ENCODE measurements at regions not wholly inside any gene's neighbourhood (a gene's known extent, or its start where the extent isn't known, plus 50 kb on each side); places are given as distances from the start of the nearest gene placed in this dataset.
A peak's percentile ranks its signal among the peaks of the same experiment; 100 is the strongest.

DNA sequence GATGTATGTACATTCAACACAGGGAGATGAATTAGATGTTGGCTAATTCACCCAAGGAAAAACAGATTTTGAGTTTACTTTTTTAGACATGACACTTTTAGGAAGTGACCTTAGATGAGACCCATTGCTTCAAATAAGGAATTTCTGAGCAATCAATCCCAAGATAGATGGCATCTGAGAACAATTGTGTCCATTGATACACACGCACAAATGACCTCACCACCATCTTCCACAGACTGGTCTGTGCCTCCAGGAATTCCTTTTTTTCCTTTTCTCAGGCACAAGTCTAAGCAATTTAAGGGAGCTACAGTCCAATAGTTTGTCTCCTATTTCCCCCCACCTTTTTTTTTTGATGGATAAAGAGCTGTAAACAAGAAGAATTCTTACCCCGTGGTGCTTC, 265.3 kb downstream of the TBL1XR1 start:
- DNase-seq = no peak

DNA sequence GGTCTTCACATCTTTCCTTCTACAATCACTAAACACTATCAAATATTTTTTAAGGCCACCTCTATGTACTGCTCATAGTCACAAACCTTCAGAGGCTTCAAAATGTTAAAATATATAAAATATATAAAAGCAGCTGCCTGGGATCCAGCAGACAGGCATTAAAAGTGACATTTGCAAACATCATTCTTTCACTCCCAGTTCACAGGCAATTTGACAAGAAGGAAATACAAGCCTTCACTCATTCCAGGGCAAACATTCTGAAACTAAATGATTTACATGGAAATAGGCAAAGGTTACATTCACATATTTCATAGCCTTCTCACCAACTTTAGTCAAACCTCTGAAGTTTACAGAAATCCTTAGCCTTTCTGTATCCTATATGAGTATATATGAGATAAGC, 266.3 kb downstream of the TBL1XR1 start:
- DNase-seq = no peak

- no peak for DNase-seq
Observed at GRCh38 chr3:176928582-176928931, 268.7 kb downstream of the TBL1XR1 start.

DNA sequence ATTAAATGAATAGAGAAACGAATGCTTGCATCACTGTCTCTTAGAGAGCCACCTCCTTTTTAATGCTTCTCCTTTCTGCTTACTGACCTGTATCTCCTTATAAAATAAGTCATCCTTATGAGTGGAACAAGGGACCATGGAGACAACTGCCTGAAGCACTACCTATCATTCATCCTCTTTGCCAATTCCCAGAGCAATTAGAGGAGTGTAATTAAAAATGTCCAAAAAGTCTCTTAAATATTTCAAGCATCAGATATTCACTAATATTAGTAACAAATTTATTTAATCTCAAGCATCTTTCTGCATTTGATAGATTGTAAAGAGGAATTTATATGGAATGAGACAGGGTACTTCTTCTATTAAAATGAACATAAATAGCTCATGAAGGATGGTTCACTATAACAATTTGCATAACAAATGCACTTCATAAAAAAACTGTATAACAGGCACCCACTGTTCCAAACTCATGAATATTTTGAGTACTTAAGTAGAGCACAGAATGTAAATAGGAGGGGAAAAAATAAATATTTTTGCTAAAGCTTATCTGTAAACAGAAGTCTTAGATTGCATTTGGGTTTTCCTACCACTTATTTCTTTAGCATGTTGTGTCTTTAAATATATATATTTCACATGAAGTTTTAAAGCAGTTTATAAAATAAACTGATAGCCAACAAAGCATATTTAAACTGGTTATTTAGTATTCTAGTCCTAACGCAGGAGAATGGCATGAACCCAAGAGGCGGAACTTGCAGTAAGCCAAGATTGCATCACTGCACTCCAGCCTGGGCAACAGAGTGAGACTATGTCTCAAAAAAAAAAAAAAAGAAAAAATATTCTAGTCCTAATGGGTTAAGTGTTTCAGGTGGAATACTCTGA, 269.3 kb downstream of the TBL1XR1 start:
- no peak for DNase-seq

DNA sequence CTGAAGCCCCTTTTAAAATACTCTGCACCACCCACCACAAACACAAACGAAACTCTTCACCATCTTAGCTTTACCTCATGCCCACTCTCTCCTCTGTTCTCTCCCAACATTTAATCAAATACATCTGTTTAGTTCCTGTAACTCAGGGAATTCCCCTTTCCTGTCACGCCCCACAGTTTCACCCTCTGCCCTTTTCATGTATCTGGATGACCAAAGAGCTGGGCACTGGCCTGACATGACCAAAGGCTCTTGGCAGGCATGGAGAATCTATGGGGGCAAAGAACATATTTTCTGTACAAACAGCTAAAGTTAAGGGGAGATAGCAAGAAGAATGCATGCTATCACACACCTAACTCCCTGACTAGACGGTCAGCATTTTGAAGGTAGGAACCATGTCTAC, 270.0 kb downstream of the TBL1XR1 start:
- no peak for DNase-seq

DNA sequence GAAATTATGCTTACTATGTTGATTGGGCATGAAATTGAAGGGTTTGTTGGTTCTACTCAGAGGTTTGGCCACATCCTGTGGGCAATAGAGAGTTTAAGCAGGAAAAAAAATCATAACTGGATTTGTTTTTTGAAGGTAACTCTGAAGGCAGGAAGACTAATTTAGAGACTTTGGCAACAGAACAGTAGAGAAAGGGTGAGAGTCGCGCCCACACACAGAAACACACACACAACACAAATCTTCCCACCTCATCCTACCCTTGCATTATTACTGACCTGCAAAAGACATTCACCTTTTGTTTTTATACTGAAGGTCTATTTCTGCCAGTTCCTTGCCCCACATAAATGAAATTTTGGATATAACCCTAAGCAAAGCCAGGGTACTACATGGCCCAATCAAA, 270.6 kb downstream of the TBL1XR1 start:
- DNase-seq = no peak

GRCh38 chr3:176926034-176926433, 271.2 kb downstream of the TBL1XR1 start:
- no peak for DNase-seq

DNA sequence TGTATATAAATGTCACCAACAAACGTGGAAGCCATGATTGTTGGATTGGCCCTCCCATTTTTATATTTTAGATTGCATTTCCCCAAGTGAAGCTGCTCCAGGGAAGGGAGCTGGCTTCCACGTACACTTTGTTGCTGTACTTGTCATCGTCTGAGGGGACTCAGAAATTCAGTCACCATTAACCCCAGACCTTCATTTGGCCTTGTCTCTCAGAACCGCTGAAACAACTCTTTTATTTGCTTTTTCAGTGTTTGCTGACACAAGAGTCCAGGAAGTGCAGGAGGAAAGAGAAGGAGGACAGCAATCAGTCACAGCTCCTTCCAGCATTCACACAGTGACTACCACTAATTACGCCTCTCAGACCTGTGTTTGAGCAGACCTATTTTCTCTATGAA, 276.5 kb downstream of the TBL1XR1 start:
- no peak for DNase-seq

DNA sequence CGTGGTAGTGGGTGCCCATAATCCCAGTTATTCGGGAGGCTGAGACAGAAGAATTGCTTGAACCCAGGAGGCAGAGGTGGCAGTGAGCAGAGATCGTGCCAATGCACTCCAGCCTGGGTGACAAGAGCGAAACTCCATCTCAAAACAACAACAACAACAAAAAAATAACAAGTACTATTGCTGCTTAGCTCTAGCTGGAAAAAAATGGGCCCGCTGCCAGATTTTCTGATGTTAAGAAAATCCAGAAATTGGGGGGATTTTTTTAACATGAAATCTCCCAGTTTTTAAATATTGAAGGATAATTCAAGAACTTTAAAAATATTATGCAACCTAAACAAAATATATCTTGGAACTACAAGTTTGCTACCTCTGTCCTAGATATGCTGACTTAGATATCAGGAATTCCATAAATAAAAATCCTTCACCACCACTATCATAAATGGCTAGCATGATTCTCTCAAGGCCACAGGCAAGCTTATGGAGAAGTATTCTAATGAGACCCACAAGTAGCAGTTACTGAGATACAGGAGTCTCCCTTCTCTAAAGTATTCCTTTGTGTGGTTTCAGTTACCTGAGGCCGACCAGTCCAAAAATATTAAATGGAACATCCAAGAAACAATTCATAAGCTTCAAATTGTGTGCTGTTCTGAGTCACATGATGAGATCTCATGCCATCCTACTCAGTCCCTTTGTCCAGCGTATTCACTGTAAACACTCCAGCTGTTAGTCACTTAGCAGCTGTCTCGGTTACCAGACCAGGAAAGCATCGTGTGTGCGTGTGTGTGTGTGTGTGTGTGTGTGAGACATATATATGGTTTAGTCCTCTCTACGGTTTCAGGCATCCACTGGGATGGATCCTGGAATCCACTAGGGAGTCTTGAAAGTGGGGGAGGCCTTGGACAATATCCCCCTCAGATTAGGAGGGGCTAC, 277.2 kb downstream of the TBL1XR1 start:
- no peak for DNase-seq

- no peak for DNase-seq
Observed at GRCh38 chr3:176916777-176917176, 280.5 kb downstream of the TBL1XR1 start.

DNA sequence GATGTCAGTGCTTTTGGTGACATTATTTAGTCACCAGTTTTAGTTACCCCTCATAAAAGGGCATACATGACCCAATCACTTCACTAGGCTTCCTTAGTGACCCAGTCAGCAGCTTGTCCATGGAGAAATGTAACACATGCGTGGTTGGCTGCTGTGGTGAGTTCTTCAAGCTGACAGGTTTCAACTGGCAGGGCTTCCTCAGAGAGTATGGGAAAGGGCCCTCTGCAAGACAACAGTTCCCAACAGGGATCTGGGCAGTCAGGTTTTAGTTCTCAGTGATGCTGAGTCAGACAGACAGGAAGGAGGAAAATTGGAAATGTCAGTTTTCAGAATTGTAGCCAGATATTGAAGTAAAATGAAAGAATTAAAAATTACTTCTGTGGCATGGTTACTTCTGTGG, 282.5 kb downstream of the TBL1XR1 start:
- DNase-seq = no peak

DNA sequence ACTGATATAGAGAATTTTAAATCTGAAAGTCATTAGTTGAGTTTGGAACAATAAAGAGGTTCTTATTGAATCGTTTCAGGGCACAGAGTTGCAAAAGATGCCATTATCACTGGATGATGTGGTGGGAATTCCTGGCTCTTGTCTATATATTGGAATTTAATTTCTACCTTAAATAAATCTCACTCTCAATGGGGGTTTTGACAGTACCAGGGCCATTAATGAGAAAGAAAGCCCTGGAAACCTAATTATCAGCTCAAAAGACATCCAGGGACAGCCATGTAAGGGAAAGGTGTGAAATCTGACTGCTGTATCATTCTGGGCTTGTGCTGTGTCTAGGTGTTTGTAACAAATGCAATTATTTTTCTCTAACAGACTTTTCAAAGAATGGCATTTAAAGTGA, 285.7 kb downstream of the TBL1XR1 start:
- DNase-seq = no peak

DNA sequence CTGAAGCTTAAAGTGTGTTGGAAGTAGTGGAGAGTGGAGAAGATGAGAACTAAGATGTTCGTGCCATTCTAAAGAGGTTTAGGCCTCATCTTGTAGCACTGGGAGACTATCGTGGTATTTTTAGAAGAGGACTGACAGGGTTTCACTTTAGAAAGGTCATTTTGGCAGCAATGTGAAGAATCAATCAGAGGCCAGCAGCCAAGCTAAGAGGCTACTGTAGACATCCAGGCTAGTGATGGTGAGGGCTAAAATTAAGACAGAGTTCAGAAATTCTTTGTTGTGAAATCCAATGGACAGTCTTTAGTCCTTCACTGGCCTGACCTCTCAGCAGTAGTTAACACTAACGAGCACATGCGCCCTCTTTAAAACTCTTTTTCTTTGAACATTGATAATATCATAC, 288.2 kb downstream of the TBL1XR1 start:
- no peak for DNase-seq

DNA sequence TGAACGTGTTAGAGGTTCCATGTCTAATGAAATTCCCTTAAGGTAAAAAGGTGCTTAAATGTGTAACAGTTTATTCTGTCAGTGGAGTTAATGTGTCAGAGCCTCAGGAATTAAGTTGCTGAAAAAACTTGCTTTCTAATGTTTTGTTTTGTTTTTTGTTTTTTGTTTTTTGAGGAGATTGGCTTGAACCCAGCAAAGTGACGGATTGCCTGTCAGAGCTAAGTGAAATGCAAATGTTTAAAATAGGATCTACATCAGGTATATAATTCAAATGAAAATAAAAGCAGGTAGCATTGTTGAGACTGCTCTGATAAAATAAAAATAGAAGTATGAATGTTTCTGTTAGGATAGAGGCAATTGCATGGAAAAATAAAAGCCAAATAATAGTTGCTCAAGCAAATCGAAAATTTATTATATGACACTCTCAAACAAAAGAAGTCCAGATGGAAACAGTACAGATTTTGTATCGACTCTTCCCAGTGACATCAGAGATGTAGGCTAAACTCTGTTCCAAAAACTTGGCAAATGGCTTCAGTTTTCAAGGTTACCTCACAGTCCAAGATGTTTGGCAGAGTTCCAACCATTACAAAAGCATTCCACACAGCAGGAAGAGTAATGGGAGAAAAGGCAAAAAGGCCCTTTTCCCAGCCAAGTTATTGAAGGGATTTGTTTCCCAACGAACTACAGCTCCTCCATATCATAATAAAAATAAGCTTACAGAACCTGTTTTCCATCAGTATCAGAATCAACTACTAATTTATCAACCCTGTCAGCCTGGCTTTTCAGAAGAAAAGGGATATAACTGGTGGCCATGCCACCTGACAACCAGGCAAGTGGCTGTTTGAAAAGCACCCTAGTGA, 291.0 kb downstream of the TBL1XR1 start:
- no peak for DNase-seq

DNA sequence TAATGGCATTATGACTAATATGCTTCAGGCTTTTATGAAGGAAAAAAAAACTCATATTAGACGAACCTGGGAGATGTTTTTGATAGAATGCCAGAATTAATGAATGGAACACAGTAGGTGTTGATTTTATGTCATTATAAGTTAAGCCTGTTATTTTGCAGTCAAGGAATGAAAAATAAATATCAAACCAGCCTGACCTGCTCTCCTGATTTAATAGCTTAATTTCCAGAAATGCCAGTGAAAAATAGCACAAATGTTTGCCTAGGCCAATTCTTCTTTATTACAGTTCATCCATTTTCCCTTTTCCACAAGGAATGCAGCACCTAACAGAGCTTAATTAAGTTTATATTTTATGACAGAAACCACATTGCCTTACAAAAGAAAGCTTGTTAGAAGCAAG, 292.0 kb downstream of the TBL1XR1 start:
- no peak for DNase-seq

GRCh38 chr3:176904506-176904905, 292.8 kb downstream of the TBL1XR1 start:
- no peak for DNase-seq

- DNase-seq = no peak
Observed at GRCh38 chr3:176896640-176897039, 300.6 kb downstream of the TBL1XR1 start.

GRCh38 chr3:176896165-176896564, 301.1 kb downstream of the TBL1XR1 start:
- DNase-seq = no peak

DNA sequence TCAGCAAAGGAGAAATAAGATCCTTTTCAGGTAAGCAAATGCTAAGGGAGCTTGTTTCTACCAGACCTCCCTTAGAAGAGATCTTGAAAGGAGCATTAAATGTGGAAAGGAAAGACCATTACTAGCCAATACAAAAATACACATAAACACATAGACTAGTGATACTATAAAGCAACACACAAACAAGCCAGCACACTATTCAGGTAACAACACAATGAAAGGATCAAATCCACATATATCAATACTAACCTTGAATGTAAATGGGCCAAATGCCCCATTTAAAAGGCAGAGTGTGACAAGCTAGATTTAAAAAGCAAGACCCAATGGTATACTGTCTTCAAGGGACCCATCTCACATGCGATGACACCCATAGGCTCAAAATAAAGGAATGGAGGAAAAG, 317.6 kb downstream of the TBL1XR1 start:
- DNase-seq = no peak

- no peak for DNase-seq
Observed at GRCh38 chr3:176873261-176873660, 324.0 kb downstream of the TBL1XR1 start.

DNA sequence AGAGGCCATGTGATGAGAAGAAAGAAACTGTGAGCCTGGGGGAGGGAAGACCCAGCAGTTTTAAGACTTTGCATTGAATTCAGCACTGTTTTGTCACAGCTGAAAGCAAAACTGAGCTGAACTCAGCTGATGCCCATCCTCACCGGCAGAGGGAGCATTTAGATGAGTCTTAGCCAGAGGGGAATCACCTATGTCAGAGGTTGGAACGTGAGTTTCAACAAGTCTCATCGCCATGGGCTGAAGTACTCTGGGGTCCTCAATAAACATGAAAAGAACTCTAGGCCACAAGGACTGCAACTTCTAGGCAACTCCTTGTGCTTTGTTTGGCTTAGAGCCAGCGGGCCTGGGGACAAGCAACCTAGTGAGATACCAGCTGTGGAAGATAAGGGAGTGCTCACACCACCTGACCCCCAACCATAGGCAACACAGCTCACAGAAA, 324.5 kb downstream of the TBL1XR1 start:
- DNase-seq = peak; percentile 74

GRCh38 chr3:176870451-176870850, 326.8 kb downstream of the TBL1XR1 start:
- DNase-seq = no peak
